Peyer's patch (tissue), 4 donors: ENCODE measurements at regions not wholly inside any gene's neighbourhood (a gene's known extent, or its start where the extent isn't known, plus 50 kb on each side); places are given as distances from the start of the nearest gene placed in this dataset.

Source experiments
- POLR2A ChIP-seq, 2 donors: fragments of 450-650 bp; IDR thresholded peaks; one replicate each; pipeline ENCODE4 v1.5.1; 2017; ENCODE audit warnings: antibody characterized with exemption in 2 of 2, mild to moderate bottlenecking in 2 of 2, moderate library complexity in 2 of 2
- TF ChIP-seq, protein P1 (sequence below), 6 experiments: fragments of 450-650 bp in 4 of 6; fragments of 200-600 bp in 2 of 6; sonication (generic) in 1 of 6; IDR thresholded peaks; one replicate each; pipeline ENCODE4 v1.5.1; 2017 to 2019; ENCODE audit warnings: antibody characterized with exemption in 6 of 6, mild to moderate bottlenecking in 3 of 6, moderate library complexity in 1 of 6

DNA sequence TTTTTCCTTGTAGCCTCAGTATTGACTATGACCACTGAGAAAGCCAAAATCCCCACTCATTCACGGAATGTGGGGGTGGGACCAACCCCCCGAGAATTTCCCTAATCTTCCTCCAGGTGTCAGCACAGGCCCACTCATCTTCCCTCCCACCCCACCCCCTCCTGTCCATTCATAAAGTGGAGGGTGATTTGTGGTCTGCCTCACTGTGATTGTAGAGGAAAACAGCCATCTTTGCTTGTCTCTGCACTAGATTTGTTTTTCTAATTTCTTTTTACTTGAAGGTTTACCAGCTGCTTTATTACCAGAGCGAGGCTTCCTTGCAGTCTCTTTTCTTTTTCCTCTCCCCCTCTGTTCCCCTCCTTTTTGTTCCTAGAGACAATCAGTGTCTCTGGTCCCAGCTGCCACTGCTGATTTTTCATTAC is 171.8 kb downstream of the ICOS start:
- TF ChIP-seq, protein P1, sequence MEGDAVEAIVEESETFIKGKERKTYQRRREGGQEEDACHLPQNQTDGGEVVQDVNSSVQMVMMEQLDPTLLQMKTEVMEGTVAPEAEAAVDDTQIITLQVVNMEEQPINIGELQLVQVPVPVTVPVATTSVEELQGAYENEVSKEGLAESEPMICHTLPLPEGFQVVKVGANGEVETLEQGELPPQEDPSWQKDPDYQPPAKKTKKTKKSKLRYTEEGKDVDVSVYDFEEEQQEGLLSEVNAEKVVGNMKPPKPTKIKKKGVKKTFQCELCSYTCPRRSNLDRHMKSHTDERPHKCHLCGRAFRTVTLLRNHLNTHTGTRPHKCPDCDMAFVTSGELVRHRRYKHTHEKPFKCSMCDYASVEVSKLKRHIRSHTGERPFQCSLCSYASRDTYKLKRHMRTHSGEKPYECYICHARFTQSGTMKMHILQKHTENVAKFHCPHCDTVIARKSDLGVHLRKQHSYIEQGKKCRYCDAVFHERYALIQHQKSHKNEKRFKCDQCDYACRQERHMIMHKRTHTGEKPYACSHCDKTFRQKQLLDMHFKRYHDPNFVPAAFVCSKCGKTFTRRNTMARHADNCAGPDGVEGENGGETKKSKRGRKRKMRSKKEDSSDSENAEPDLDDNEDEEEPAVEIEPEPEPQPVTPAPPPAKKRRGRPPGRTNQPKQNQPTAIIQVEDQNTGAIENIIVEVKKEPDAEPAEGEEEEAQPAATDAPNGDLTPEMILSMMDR (IDR thresholded peaks at IDR 0.05): peak in 4 of 6 experiments; percentile 27 to 50 (median 37)
- no peak for TF ChIP-seq POLR2A (IDR thresholded peaks at IDR 0.05)
